Stimulated activated CD8-positive, alpha-beta memory T cell treated with anti-CD3 and anti-CD28 coated beads, Interleukin-4, amount 100 ng/mL, for 4 hours (primary cell): ENCODE measurements at regions not wholly inside any gene's neighbourhood (a gene's known extent, or its start where the extent isn't known, plus 50 kb on each side); places are given as distances from the start of the nearest gene placed in this dataset.

Experiments
- DNase-seq, 2 donors: peaks; one replicate each; pipeline ENCODE4 v3.0.0-alpha.2; 2020; ENCODE audit warnings: low read depth in 2 of 2, low spot score in 1 of 2

DNA sequence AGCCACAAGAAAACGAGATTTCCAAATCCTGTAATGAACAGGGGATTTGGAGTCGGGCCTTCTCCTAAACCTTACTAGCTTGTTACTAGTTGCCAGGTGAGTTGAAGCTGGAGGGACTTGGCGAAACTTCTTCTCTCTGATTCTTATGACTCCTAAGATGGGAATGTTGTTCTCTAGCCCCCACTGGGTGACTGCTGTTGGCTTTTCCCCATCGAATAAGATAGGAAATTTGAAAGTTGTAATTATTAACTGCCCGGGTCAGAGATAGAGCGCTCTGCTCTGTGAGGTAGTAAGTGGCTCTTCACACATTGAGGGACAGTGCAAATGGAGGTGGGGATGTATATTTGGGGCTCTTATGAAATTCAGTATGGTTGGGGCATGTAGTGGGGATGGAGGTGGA lies 111.2 kb upstream of the MBNL2 start:
- DNase-seq, result no peak

GRCh38 chr13:97111756-97112155 lies 110.4 kb upstream of the MBNL2 start:
- DNase-seq, result no peak

- DNase-seq, result no peak
Observed at GRCh38 chr13:97112446-97113152, 109.5 kb upstream of the MBNL2 start.

GRCh38 chr13:97113231-97114001 lies 108.7 kb upstream of the MBNL2 start:
- DNase-seq, result no peak

- DNase-seq, result no peak
Observed at GRCh38 chr13:97114651-97115050, 107.5 kb upstream of the MBNL2 start.

DNA sequence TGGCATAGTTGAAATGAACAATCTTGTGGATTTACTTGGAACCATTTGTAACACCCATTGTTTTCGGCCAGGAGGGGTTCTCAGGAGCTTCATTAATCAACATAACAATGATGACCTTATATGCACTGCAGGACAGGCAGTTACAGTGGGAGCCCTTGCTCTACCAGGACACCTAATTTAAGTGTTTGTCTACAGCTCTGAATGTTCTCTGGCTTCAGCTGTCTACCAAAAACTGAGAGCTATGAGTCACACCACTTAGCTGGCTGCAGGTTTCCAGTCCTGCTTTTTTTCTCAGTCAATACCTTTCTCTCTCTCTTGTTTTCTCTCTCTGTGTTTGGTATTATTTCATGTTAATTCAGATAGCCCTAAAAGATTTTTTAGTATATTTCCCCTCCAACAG lies 105.4 kb upstream of the MBNL2 start:
- DNase-seq, result no peak

DNA sequence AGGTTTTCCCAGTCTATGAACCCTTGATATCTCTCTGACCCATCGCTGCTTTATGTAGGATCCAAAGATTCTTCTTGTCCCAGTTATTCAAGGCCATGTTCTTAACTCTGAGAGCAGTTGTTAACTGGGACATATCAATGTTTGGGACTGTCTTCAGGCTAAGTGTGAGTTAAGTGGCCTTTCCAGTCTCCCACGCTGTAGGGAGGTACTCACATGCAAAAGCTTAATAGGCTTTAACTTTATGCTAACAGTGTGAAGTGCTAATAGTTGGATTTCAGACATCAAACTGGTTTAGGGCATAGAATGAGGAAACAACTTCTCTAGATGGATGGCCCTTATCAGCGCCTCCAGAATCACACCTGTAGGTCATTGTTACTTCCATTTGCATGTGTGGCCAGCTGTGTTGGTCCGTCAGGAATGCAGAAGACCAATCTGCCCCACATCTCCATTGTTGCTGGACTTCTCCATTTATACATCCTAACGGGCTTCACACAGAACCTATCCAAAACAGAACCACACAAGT lies 104.7 kb upstream of the MBNL2 start:
- DNase-seq, result no peak

DNA sequence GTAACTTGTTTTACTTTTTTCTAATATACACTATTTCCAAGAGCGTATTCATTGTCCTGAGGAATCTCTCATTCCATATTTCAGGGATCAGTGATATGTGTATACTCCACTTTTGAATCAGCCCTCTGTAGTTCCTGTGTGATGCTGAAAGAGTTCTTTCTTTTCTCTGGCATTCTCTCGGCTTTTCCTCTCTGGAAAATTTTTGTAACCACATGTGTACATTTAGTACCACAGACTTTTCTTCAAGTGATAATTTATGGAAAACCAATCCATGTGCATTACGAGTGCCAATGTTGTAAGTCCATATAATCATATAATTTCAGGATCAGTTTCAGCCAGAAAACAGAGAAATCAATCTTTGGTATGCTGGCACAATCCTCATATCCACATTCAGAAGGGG lies 102.2 kb upstream of the MBNL2 start:
- no peak for DNase-seq

DNA sequence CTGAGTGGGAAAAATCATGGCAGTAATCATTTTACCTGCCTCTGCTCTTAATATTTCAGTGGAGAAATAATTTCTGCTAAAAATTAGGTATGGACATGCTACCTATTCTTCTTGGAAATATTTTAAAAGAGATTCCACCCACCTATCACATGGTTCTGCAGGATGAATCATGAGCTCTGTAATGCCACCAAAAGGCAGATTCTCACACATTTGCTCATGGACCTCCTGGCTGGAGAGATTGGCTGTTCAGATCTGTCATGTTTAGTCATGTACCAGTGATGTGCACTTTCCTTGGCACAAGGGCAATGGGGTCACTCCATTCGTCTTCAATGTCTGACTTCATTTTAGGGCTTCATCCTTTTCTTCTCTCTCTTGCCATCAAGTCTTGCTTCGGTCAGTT lies 101.8 kb upstream of the MBNL2 start:
- DNase-seq, result no peak

GRCh38 chr13:97120976-97121375 lies 101.2 kb upstream of the MBNL2 start:
- DNase-seq, result no peak

DNA sequence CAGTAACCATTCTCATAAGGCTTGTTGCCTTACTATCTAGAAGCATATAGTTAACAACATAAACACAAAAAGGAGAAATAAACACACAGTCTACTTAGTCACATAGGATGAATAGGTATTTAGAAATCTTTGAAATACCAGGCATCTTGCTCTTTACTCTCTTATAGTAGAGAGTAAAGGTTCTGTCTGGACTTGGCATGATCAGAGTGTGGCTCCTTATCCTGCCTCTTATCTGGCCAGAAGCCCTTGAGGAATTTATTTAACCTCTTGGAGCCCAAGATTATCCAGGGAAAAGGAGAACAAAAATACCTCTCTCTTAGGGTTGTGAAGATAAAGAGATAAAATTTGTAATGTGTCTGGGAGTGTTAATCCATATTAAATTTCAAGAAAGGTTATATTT lies 100.2 kb upstream of the MBNL2 start:
- DNase-seq, result no peak

- no peak for DNase-seq
Observed at GRCh38 chr13:97122381-97122996, 99.6 kb upstream of the MBNL2 start.

DNA sequence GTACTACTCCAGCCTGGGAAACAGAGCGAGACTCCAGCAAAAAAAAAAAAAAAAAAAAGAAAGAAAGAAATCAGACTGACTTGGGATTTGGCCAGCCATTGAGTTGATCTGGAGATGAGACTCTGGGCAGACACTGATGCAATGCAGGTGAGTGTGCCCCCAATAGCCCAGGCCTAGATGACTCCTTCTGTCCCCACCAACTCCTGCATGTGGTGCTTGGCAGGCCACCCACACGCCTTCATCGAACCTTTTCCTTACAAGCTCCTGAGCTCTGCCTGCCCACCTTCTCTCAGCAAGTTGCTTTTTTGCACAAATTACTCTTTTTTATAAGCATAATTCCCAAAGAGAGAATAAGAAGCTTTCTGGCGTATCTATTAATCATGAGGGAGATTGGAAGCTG lies 97.9 kb upstream of the MBNL2 start:
- DNase-seq, result no peak

DNA sequence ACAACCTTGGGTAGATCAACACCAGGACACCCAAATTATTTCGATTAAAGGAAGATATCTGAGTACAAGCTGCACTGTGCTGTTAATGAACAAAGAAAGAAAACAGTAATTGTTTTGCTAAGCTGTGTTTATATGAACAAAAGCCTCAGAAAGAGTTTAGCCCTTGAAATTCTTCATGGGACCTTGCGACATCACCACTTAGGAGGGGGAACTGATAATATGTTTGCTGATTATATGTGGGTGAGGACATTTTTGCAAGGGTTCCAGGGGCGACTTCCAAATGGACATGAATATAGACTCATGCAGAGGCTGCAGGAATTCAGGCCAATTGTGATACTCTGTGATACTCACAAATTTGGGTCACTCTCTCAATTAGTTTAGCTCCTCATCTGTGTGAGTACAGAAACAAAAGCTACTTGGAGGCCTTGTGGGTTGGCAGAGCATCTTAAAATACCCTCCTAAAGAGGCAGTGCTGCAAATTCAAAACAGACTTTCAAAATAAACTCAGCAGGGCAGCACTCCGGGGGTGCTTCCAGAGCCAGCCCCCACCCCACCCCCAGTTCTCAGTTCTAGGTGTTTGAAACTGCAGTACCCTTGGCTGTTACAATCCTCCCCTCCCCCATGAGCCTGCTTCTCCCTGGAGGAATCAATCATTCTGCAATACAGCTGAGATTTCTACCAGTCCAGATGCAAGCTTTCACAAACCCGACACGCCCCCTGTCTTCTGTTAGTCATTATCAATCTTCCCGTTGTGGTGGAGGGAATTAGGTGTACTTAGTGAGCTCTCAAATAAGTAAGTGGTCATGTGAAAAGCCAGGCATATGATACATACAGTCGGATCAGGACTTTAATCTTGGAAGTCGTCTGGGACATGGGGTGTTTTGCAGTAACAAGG lies 97.0 kb upstream of the MBNL2 start:
- no peak for DNase-seq

DNA sequence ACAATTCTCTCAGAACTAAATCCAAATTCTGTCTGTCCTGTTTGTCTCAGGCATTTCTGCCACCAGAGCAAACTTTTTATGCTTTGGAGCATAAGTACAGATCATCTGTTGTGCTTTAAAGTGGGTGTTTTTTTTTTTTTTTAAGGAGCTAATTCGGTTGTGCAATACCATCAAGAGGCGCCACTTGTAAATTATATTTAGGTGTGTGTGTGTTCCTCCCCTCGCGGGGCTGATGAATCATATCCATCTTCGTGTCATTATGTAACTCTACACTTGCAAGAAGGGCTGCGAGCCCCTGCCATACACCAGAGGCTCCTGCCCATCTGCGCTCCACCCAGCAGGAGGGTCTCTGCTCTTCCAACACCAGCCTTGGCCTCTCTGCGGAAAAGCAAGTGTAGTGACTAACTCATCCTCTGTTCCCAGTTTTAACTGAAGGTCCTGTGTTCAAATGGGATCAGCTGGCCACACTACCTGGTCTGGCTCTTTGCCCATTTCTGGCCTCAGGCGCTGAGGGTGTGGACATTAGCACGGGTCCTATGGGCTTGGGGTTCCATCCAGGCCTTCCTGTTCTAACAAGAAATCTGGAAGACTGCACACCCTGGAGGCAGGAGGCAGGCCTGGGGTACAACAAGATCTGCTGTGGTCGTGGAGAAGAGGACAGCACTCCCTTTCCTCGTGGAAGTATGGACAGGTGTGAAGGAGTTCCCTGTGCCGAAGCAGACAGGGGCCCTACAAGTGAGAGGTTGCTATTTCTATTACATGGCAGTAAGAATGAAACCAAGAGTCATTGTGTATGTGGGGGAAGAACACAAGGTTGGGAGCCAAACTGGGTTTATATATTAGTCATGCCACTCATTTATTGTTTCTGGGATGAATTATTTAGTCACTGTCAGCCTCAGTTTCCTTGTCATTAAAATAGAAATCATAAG lies 96.1 kb upstream of the MBNL2 start:
- DNase-seq, result no peak

GRCh38 chr13:97127842-97128241 lies 94.3 kb upstream of the MBNL2 start:
- no peak for DNase-seq

- DNase-seq, result no peak
Observed at GRCh38 chr13:97130190-97130589, 91.9 kb upstream of the MBNL2 start.

DNA sequence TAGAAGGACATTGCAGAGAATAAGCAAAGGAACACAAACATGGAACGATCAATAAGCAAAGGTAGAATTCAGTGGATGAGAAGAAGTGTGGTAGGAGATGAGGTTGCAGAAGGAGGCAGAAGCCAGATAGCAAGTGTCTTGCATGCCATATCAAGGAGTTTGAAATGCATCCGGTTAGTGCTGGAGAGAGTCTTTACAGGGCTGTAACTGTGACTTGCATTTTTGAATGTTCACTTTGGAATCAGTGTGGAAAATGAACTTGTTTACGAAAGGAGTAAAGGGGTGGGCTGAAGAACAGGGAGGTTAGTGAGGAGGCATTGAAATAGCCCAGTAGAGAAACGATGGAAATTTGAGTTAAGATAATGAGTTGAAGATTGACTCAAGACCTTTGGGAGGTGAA lies 90.7 kb upstream of the MBNL2 start:
- DNase-seq, result no peak

DNA sequence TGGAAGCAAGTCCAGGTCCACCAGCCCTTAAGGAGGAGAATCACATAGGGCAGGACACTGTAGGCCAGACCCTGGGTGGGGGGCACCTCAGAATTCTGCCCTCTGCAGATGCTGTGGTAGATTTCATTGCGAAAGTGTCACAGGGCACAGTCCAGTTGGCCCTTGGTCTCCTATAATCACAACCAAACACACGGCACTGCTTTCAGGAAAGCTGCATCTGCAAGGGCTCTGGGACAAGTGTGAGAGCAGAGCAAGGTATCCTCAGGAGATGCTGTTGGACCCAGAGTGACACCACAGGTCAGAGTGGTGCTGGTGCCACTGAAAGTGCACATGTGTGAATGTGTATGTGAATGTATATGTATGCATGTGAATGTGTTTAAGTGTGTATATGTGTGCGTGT lies 88.6 kb upstream of the MBNL2 start:
- DNase-seq, result no peak

DNA sequence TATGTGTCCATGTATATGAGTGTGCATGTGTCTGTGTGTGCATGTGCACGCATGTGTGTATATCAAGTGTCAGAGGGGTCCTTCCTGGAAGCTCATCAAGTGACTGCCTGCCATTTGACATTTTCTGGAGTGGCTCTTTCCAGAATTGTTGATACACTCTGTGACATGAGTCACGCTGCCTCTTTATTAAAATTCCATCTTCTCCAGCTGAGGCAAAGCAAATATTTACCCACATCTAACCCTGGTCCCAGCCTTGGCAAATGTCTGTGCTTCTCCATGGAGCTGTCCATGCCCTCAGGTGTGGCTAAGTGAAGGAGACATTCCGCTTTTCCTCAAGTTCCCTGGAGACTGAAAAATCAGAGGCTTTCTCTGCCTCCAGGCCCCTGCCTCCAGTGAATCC lies 88.2 kb upstream of the MBNL2 start:
- DNase-seq, result no peak
